Osteocyte (in vitro differentiated cells): ENCODE measurements at regions not wholly inside any gene's neighbourhood (a gene's known extent, or its start where the extent isn't known, plus 50 kb on each side); places are given as distances from the start of the nearest gene placed in this dataset.

Experiments
- DNase-seq: peaks from one replicate; pipeline ENCODE4 v3.0.0; 2021; ENCODE audit warnings: mixed read lengths; ENCODE audit not compliant: unreplicated experiment; ENCODE audit errors: extremely low spot score
- H3K27ac Mint-ChIP-seq: one replicate; pipeline ENCODE4 v1.8.0; 2021; ENCODE audit warnings: mild to moderate bottlenecking, mixed read lengths; ENCODE audit not compliant: unreplicated experiment
- H3K27me3 Mint-ChIP-seq: one replicate; pipeline ENCODE4 v1.8.0; 2021; ENCODE audit warnings: mixed read lengths; ENCODE audit not compliant: unreplicated experiment
- H3K36me3 Mint-ChIP-seq: one replicate; pipeline ENCODE4 v1.8.0; 2021; ENCODE audit warnings: mixed read lengths; ENCODE audit not compliant: unreplicated experiment
- H3K4me1 Mint-ChIP-seq: one replicate; pipeline ENCODE4 v1.8.0; 2021; ENCODE audit warnings: mixed read lengths; ENCODE audit not compliant: unreplicated experiment
- H3K4me3 Mint-ChIP-seq: one replicate; pipeline ENCODE4 v1.8.0; 2021; ENCODE audit warnings: mild to moderate bottlenecking, moderate library complexity, mixed read lengths; ENCODE audit not compliant: unreplicated experiment
- H3K9me3 Mint-ChIP-seq: one replicate; pipeline ENCODE4 v1.8.0; 2021; ENCODE audit warnings: mixed read lengths; ENCODE audit not compliant: unreplicated experiment
- CTCF ChIP-seq: fragments of 200-600 bp; sonication (generic); IDR thresholded peaks from 2 replicates; pipeline ENCODE4 v1.5.0; 2021; ENCODE audit warnings: antibody characterized with exemption, mild to moderate bottlenecking, moderate library complexity

- H3K27me3 Mint-ChIP-seq, result peaks cover 7% of the 10 kb centered on the region
- no peak for TF ChIP-seq CTCF
- H3K4me1 Mint-ChIP-seq, result no peaks in the 10 kb centered on the region
- H3K4me3 Mint-ChIP-seq, result no peak overlapping the region
- no peak for DNase-seq
- no peak overlapping the region for H3K27ac Mint-ChIP-seq
- peaks cover 4% of the 10 kb centered on the region for H3K9me3 Mint-ChIP-seq
- H3K36me3 Mint-ChIP-seq, result no peaks in the 10 kb centered on the region
These were observed 245.0 kb upstream of the RPL38 start for GRCh38 chr17:73958453-73958852.

GRCh38 chr17:73960469-73960868 lies 243.0 kb upstream of the RPL38 start:
- Mint-ChIP-seq H3K4me1 (no peaks in the 10 kb centered on the region), H3K4me3 (no peak overlapping the region), H3K9me3 (peaks cover 11% of the 10 kb centered on the region), H3K27ac (no peak overlapping the region), H3K36me3 (no peaks in the 10 kb centered on the region), H3K27me3 (peaks cover 7% of the 10 kb centered on the region)
- no peak for TF ChIP-seq CTCF
- DNase-seq, result no peak

GRCh38 chr17:73962308-73962707 lies 241.2 kb upstream of the RPL38 start:
- Mint-ChIP-seq H3K9me3 (peaks cover 11% of the 10 kb centered on the region), H3K4me1 (no peaks in the 10 kb centered on the region), H3K27me3 (peaks cover 7% of the 10 kb centered on the region), H3K36me3 (no peaks in the 10 kb centered on the region), H3K27ac (no peak overlapping the region), H3K4me3 (no peak overlapping the region)
- TF ChIP-seq CTCF, result no peak
- no peak for DNase-seq

GRCh38 chr17:73968680-73969079 lies 234.8 kb upstream of the RPL38 start:
- Mint-ChIP-seq H3K4me1 (no peaks in the 10 kb centered on the region), H3K9me3 (peaks cover 7% of the 10 kb centered on the region), H3K36me3 (no peaks in the 10 kb centered on the region), H3K4me3 (no peak overlapping the region), H3K27me3 (peaks cover 4% of the 10 kb centered on the region), H3K27ac (no peak overlapping the region)
- DNase-seq, result no peak
- no peak for TF ChIP-seq CTCF

GRCh38 chr17:73969956-73970355 lies 233.5 kb upstream of the RPL38 start:
- no peak for DNase-seq
- peaks cover 4% of the 10 kb centered on the region for H3K27me3 Mint-ChIP-seq
- H3K4me3 Mint-ChIP-seq, result no peak overlapping the region
- no peak overlapping the region for H3K27ac Mint-ChIP-seq
- H3K36me3 Mint-ChIP-seq, result no peaks in the 10 kb centered on the region
- no peaks in the 10 kb centered on the region for H3K9me3 Mint-ChIP-seq
- TF ChIP-seq CTCF, result no peak
- H3K4me1 Mint-ChIP-seq, result no peaks in the 10 kb centered on the region
